ENCODE measurements at regions not wholly inside any gene's neighbourhood (a gene's known extent, or its start where the extent isn't known, plus 50 kb on each side); places are given as distances from the start of the nearest gene placed in this dataset.
A peak's percentile ranks its signal among the peaks of the same experiment; 100 is the strongest.

GRCh38 chr12:19648591-19648990, 209.3 kb downstream of the AEBP2 start:
- no peaks in the 10 kb centered on the region for H3K36me3 ChIP-seq
- intact Hi-C loops (cut with DNase I) = loop anchor here in 7 of 10 donors (10.0 kb wide), 3 partner anchors 134 to 264 kb away; no protein-coding TSS in a partner anchor
- H3K4me3 ChIP-seq = no peak overlapping the region
- DNase-seq = no peak
- peaks cover 0 to 2% (median 0%) of the 10 kb centered on the region in 9 donors for H3K4me1 ChIP-seq
- peaks cover 0 to 13% (median 0%) of the 10 kb centered on the region in 11 donors for H3K9me3 ChIP-seq
- no peak for ATAC-seq
- 88 to 96% methylated on average over 3 of the region's 3 CpGs for WGBS, 2 donors
- no peaks in the 10 kb centered on the region for H3K27me3 ChIP-seq
- H3K27ac ChIP-seq = no peak overlapping the region
- TF ChIP-seq CTCF (IDR thresholded peaks at IDR 0.05) = no peak

GRCh38 chr12:19652386-19652785, 213.1 kb downstream of the AEBP2 start:
- DNase-seq (no peak), ATAC-seq (no peak)
- Histone ChIP-seq H3K27ac (no peak overlapping the region), H3K27me3 (no peaks in the 10 kb centered on the region), H3K4me1 (peaks cover 0 to 10% (median 5%) of the 10 kb centered on the region in 9 donors), H3K9me3 (peaks cover 0 to 5% (median 0%) of the 10 kb centered on the region in 11 donors), H3K4me3 (no peak overlapping the region), H3K36me3 (no peaks in the 10 kb centered on the region)
- no peak for TF ChIP-seq CTCF (IDR thresholded peaks at IDR 0.05)
- WGBS, 2 donors = 40 to 62% methylated on average over 2 of the region's 2 CpGs
- intact Hi-C loops (cut with DNase I) = no loop called here

GRCh38 chr12:19654650-19655376, 215.5 kb downstream of the AEBP2 start:
- H3K4me1 ChIP-seq = peaks cover 0 to 10% (median 5%) of the 10 kb centered on the region in 9 donors
- no peaks in the 10 kb centered on the region for H3K27me3 ChIP-seq
- ATAC-seq (peak in 7 of 8 donors; percentile 25 to 60 (median 47)), DNase-seq (no peak)
- WGBS, 2 donors = 64% methylated on average over 5 of the region's 5 CpGs
- peak overlapping the region in 5 of 10 donors; percentile 16 to 64 (median 52) for H3K27ac ChIP-seq
- no peak overlapping the region for H3K4me3 ChIP-seq
- peaks cover 0 to 5% (median 0%) of the 10 kb centered on the region in 11 donors for H3K9me3 ChIP-seq
- peak in 3 of 9 donors; percentile 12 to 36 (median 12) for TF ChIP-seq CTCF (IDR thresholded peaks at IDR 0.05)
- H3K36me3 ChIP-seq = no peaks in the 10 kb centered on the region
- intact Hi-C loops (cut with DNase I) = no loop called here

GRCh38 chr12:19657118-19657731, 217.9 kb downstream of the AEBP2 start:
- no peaks in the 10 kb centered on the region for H3K27me3 ChIP-seq
- no peak overlapping the region for H3K27ac ChIP-seq
- no peaks in the 10 kb centered on the region for H3K9me3 ChIP-seq
- intact Hi-C loops (cut with DNase I) = no loop called here
- no peak for TF ChIP-seq CTCF (IDR thresholded peaks at IDR 0.05)
- H3K4me3 ChIP-seq = no peak overlapping the region
- DNase-seq (no peak), ATAC-seq (peak in 1 of 8 donors; percentile 22)
- no peaks in the 10 kb centered on the region for H3K36me3 ChIP-seq
- WGBS, 2 donors = 94 to 96% methylated on average over 3 of the region's 3 CpGs
- H3K4me1 ChIP-seq = peaks cover 0 to 10% (median 5%) of the 10 kb centered on the region in 9 donors

Data from heart right ventricle (tissue), 16 donors.